HG03095 (cell line): ENCODE measurements at regions not wholly inside any gene's neighbourhood (a gene's known extent, or its start where the extent isn't known, plus 50 kb on each side); places are given as distances from the start of the nearest gene placed in this dataset.
"Not testable (repeated sequence)": the region's sequence is repeated elsewhere in the genome, so short reads cannot be mapped to it uniquely, and the experiment has no call there.

Experiments
- ATAC-seq: cut with Tn5 transposase; IDR thresholded peaks from one replicate; pipeline ENCODE4 v1.9.1; 2021; ENCODE audit warnings: moderate library complexity; ENCODE audit not compliant: unreplicated experiment

- ATAC-seq = no peak
Measured at GRCh38 chr2:186164325-186164724, 321.7 kb upstream of the ZC3H15 start.

GRCh38 chr2:186170693-186171092 is 315.4 kb upstream of the ZC3H15 start:
- no peak for ATAC-seq

GRCh38 chr2:186181625-186182024 is 304.4 kb upstream of the ZC3H15 start:
- ATAC-seq = no peak

- not testable (repeated sequence) for ATAC-seq
Measured at GRCh38 chr2:186182366-186182765, 303.7 kb upstream of the ZC3H15 start.

- no peak for ATAC-seq
Measured at GRCh38 chr2:186183406-186183805, 302.7 kb upstream of the ZC3H15 start.

- no peak for ATAC-seq
Measured at GRCh38 chr2:186187854-186188253, 298.2 kb upstream of the ZC3H15 start.

- ATAC-seq = no peak
Measured at GRCh38 chr2:186189816-186190215, 296.2 kb upstream of the ZC3H15 start.

- no peak for ATAC-seq
Measured at GRCh38 chr2:186195696-186196095, 290.4 kb upstream of the ZC3H15 start.

- ATAC-seq = no peak
Measured at GRCh38 chr2:186197955-186198354, 288.1 kb upstream of the ZC3H15 start.

GRCh38 chr2:186199029-186199428 is 287.0 kb upstream of the ZC3H15 start:
- no peak for ATAC-seq

GRCh38 chr2:186201371-186201770 is 284.7 kb upstream of the ZC3H15 start:
- no peak for ATAC-seq

GRCh38 chr2:186205254-186205911 is 280.7 kb upstream of the ZC3H15 start:
- ATAC-seq = no peak

GRCh38 chr2:186209532-186209931 is 276.5 kb upstream of the ZC3H15 start:
- no peak for ATAC-seq

GRCh38 chr2:186220409-186220808 is 265.7 kb upstream of the ZC3H15 start:
- ATAC-seq = no peak

GRCh38 chr2:186229265-186229664 is 256.8 kb upstream of the ZC3H15 start:
- no peak for ATAC-seq

GRCh38 chr2:186241874-186242273 is 244.2 kb upstream of the ZC3H15 start:
- ATAC-seq = no peak

- no peak for ATAC-seq
Measured at GRCh38 chr2:186254759-186255158, 231.3 kb upstream of the ZC3H15 start.

GRCh38 chr2:186255823-186256222 is 230.2 kb upstream of the ZC3H15 start:
- no peak for ATAC-seq

GRCh38 chr2:186256540-186256939 is 229.5 kb upstream of the ZC3H15 start:
- no peak for ATAC-seq

- ATAC-seq = no peak
Measured at GRCh38 chr2:186263673-186264250, 222.3 kb upstream of the ZC3H15 start.

- no peak for ATAC-seq
Measured at GRCh38 chr2:186269536-186269935, 216.5 kb upstream of the ZC3H15 start.

- no peak for ATAC-seq
Measured at GRCh38 chr2:186273953-186274352, 212.1 kb upstream of the ZC3H15 start.
